Skin epidermis (tissue), 12 donors: ENCODE measurements at regions not wholly inside any gene's neighbourhood (a gene's known extent, or its start where the extent isn't known, plus 50 kb on each side); places are given as distances from the start of the nearest gene placed in this dataset.
"Not testable (repeated sequence)": the region's sequence is repeated elsewhere in the genome, so short reads cannot be mapped to it uniquely, and the experiment has no call there.

Experiments
- H3K27ac ChIP-seq, 21 experiments: fragments of 200-600 bp; sonication (generic) in 11 of 21; one replicate each; pipeline ENCODE4 v1.5.0; 2020; ENCODE audit warnings: mild to moderate bottlenecking in 3 of 21, inconsistent platforms in 2 of 21, moderate library complexity in 2 of 21
- H3K4me3 ChIP-seq, 7 experiments: fragments of 200-600 bp; sonication (generic) in 2 of 7; one replicate each; pipeline ENCODE4 v1.5.0; 2020; ENCODE audit warnings: inconsistent platforms in 2 of 7, mild to moderate bottlenecking in 2 of 7, moderate library complexity in 1 of 7

- Histone ChIP-seq H3K27ac (no peak overlapping the region), H3K4me3 (no peak overlapping the region)
Measured at GRCh38 chr18:43916984-43917383, 639.7 kb upstream of the SYT4 start.

- no peak overlapping the region for H3K27ac ChIP-seq
Measured at GRCh38 chr18:43917520-43917919, 640.2 kb upstream of the SYT4 start.

GRCh38 chr18:43919551-43919950 is 642.3 kb upstream of the SYT4 start:
- Histone ChIP-seq H3K27ac (no peak overlapping the region), H3K4me3 (no peak overlapping the region)

More at GRCh38 chr18:43917520-43917919, 640.2 kb upstream of the SYT4 start:
- H3K4me3 ChIP-seq = no peak overlapping the region

GRCh38 chr18:43931439-43931838 is 654.1 kb upstream of the SYT4 start:
- Histone ChIP-seq H3K4me3 (no peak overlapping the region), H3K27ac (peak overlapping the region in 1 of 21 experiments; percentile 59)

GRCh38 chr18:43932140-43932539 is 654.9 kb upstream of the SYT4 start:
- H3K4me3 ChIP-seq = no peak overlapping the region
- peak overlapping the region in 5 of 21 experiments; percentile 2 to 61 (median 13) for H3K27ac ChIP-seq

GRCh38 chr18:43933177-43933576 is 655.9 kb upstream of the SYT4 start:
- Histone ChIP-seq H3K4me3 (no peak overlapping the region), H3K27ac (peak overlapping the region in 4 of 21 experiments; percentile 26 to 59 (median 46))

GRCh38 chr18:43934322-43934721 is 657.0 kb upstream of the SYT4 start:
- no peak overlapping the region for H3K4me3 ChIP-seq
- H3K27ac ChIP-seq = peak overlapping the region in 7 of 21 experiments; percentile 8 to 59 (median 39)

GRCh38 chr18:43934781-43935471 is 657.6 kb upstream of the SYT4 start:
- H3K27ac ChIP-seq = peak overlapping the region in 5 of 21 experiments; percentile 32 to 59 (median 41)
- no peak overlapping the region for H3K4me3 ChIP-seq

- Histone ChIP-seq H3K27ac (peak overlapping the region in 2 of 21 experiments; percentile 25 to 47), H3K4me3 (no peak overlapping the region)
Measured at GRCh38 chr18:43936176-43936575, 658.9 kb upstream of the SYT4 start.

- H3K27ac ChIP-seq = no peak overlapping the region
- H3K4me3 ChIP-seq = no peak overlapping the region
Measured at GRCh38 chr18:43949291-43949690, 672.0 kb upstream of the SYT4 start.

GRCh38 chr18:43950062-43950461 is 672.8 kb upstream of the SYT4 start:
- H3K27ac ChIP-seq = no peak overlapping the region
- no peak overlapping the region for H3K4me3 ChIP-seq

GRCh38 chr18:43952398-43952797 is 675.1 kb upstream of the SYT4 start:
- Histone ChIP-seq H3K4me3 (no peak overlapping the region), H3K27ac (no peak overlapping the region)

- no peak overlapping the region for H3K27ac ChIP-seq
Measured at GRCh38 chr18:43961722-43962121, 684.4 kb upstream of the SYT4 start.

GRCh38 chr18:43964666-43965065 is 687.4 kb upstream of the SYT4 start:
- Histone ChIP-seq H3K4me3 (no peak overlapping the region), H3K27ac (no peak overlapping the region)

More at GRCh38 chr18:43961722-43962121, 684.4 kb upstream of the SYT4 start:
- no peak overlapping the region for H3K4me3 ChIP-seq

- Histone ChIP-seq H3K27ac (no peak overlapping the region), H3K4me3 (no peak overlapping the region)
Measured at GRCh38 chr18:43965691-43966090, 688.4 kb upstream of the SYT4 start.

GRCh38 chr18:43970656-43971055 is 693.4 kb upstream of the SYT4 start:
- no peak overlapping the region for H3K4me3 ChIP-seq
- H3K27ac ChIP-seq = no peak overlapping the region

GRCh38 chr18:43978174-43978573 is 700.9 kb upstream of the SYT4 start:
- H3K4me3 ChIP-seq = no peak overlapping the region
- no peak overlapping the region for H3K27ac ChIP-seq

- Histone ChIP-seq H3K4me3 (no peak overlapping the region), H3K27ac (no peak overlapping the region)
Measured at GRCh38 chr18:43982582-43982981, 698.1 kb upstream of the SETBP1 start.

GRCh38 chr18:43987061-43987460 is 693.6 kb upstream of the SETBP1 start:
- H3K27ac ChIP-seq, H3K4me3 ChIP-seq: not testable (repeated sequence)

GRCh38 chr18:43992741-43993140 is 687.9 kb upstream of the SETBP1 start:
- Histone ChIP-seq H3K4me3 (no peak overlapping the region), H3K27ac (no peak overlapping the region)

- H3K27ac ChIP-seq = no peak overlapping the region
- H3K4me3 ChIP-seq = no peak overlapping the region
Measured at GRCh38 chr18:43994381-43994780, 686.3 kb upstream of the SETBP1 start.

GRCh38 chr18:44013871-44014270 is 666.8 kb upstream of the SETBP1 start:
- Histone ChIP-seq H3K4me3 (no peak overlapping the region), H3K27ac (no peak overlapping the region)
